Lower leg skin (tissue), 3 donors: ENCODE measurements at regions not wholly inside any gene's neighbourhood (a gene's known extent, or its start where the extent isn't known, plus 50 kb on each side); places are given as distances from the start of the nearest gene placed in this dataset.

Experiments used
- POLR2A ChIP-seq, 2 donors: fragments of 450-650 bp; IDR thresholded peaks; one replicate each; pipeline ENCODE4 v1.6.1; 2016 to 2017; ENCODE audit warnings: antibody characterized with exemption in 2 of 2, mild to moderate bottlenecking in 1 of 2, moderate library complexity in 1 of 2
- TF ChIP-seq, protein P1 (sequence below), 3 donors: fragments of 450-650 bp; IDR thresholded peaks; one replicate each; pipeline ENCODE4 v1.5.1; 2016; ENCODE audit warnings: antibody characterized with exemption in 3 of 3, mild to moderate bottlenecking in 3 of 3, moderate library complexity in 2 of 3

DNA sequence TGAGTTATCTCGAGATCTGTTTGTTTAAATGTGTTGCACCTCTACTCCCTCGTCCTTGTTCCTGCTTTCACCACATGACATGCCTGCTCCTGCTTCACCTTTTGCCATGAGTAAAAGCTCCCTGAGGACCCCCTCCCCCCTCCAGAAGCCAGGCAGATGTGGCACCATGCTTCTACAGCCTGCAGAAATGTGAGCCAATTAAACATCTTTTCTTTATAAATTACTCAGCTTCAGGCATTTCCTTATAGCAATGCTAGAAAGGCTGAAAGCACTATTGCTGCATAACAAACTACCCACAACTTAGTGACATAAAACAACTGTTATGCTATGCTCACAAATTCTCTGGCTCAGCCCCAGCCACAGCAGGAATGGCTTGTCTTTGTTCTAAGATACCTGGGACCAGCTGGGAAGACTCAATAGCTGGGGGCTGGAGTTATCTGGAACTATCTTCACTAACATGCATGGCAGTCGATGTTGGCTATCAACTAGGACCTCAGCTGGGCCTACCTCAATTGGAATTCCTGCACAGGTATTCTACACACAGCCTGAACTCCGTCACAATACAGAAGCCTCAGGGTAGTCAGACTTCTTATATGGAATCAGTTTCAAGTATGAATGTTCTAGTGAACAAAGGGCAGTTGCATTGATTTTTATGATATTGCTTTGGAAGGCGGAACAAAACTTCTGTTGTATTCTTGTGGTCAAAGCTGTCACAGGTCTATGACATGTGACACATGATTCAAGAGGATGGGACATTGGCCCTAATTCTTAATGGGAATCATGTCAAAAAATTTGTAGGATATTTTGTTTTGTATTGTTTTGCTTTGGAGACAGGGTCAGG, 186.0 kb upstream of the PIRT start:
- TF ChIP-seq POLR2A (IDR thresholded peaks at IDR 0.05), result no peak
- TF ChIP-seq, protein P1, sequence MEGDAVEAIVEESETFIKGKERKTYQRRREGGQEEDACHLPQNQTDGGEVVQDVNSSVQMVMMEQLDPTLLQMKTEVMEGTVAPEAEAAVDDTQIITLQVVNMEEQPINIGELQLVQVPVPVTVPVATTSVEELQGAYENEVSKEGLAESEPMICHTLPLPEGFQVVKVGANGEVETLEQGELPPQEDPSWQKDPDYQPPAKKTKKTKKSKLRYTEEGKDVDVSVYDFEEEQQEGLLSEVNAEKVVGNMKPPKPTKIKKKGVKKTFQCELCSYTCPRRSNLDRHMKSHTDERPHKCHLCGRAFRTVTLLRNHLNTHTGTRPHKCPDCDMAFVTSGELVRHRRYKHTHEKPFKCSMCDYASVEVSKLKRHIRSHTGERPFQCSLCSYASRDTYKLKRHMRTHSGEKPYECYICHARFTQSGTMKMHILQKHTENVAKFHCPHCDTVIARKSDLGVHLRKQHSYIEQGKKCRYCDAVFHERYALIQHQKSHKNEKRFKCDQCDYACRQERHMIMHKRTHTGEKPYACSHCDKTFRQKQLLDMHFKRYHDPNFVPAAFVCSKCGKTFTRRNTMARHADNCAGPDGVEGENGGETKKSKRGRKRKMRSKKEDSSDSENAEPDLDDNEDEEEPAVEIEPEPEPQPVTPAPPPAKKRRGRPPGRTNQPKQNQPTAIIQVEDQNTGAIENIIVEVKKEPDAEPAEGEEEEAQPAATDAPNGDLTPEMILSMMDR (IDR thresholded peaks at IDR 0.05), result no peak
